HepG2 (cell line): ENCODE measurements at regions not wholly inside any gene's neighbourhood (a gene's known extent, or its start where the extent isn't known, plus 50 kb on each side); places are given as distances from the start of the nearest gene placed in this dataset.

Source experiments
- POGK ChIP-seq: sonication (generic); formaldehyde crosslinking; conservative IDR thresholded peaks from 2 replicates; pipeline ENCODE4 v1.8.0; 2022; ENCODE audit warnings: mild to moderate bottlenecking, moderate library complexity, missing genetic modification reagents
- ZIK1 ChIP-seq: sonication (generic); formaldehyde crosslinking; IDR thresholded peaks from 2 replicates; pipeline ENCODE4 v1.5.0; 2020; ENCODE audit warnings: mild to moderate bottlenecking, low read depth, missing genetic modification reagents, borderline replicate concordance
- ZNF207 ChIP-seq: fragments of 450-650 bp; IDR thresholded peaks from 2 replicates; pipeline ENCODE4 v1.6.1; 2016; ENCODE audit warnings: antibody characterized with exemption, borderline replicate concordance
- ZNF431 ChIP-seq: sonication (generic); formaldehyde crosslinking; IDR thresholded peaks from 2 replicates; pipeline ENCODE4 v1.9.0; 2022; ENCODE audit warnings: missing genetic modification reagents, low read depth, mild to moderate bottlenecking, borderline replicate concordance
- ZSCAN22 ChIP-seq: sonication (generic); formaldehyde crosslinking; IDR thresholded peaks from 2 replicates; pipeline ENCODE4 v1.4.0; 2020; ENCODE audit warnings: mild to moderate bottlenecking, missing genetic modification reagents
- TF ChIP-seq, protein P1 (sequence below): sonication (generic); formaldehyde crosslinking; IDR thresholded peaks from 2 replicates; pipeline ENCODE4 v1.4.0; 2020; ENCODE audit warnings: mild to moderate bottlenecking, missing genetic modification reagents
- TF ChIP-seq, protein P2 (sequence below): sonication (generic); formaldehyde crosslinking; IDR thresholded peaks from 2 replicates; pipeline ENCODE4 v1.5.1; 2020; ENCODE audit warnings: mild to moderate bottlenecking, missing genetic modification reagents
- TF ChIP-seq, protein P3 (sequence below): fragments of 450-650 bp; IDR thresholded peaks from 2 replicates; pipeline ENCODE4 v1.6.1; 2017; ENCODE audit warnings: mild to moderate bottlenecking

GRCh38 chr2:234873103-234873827 is 78.6 kb upstream of the SH3BP4 start (continued):
- TF ChIP-seq, protein P1, sequence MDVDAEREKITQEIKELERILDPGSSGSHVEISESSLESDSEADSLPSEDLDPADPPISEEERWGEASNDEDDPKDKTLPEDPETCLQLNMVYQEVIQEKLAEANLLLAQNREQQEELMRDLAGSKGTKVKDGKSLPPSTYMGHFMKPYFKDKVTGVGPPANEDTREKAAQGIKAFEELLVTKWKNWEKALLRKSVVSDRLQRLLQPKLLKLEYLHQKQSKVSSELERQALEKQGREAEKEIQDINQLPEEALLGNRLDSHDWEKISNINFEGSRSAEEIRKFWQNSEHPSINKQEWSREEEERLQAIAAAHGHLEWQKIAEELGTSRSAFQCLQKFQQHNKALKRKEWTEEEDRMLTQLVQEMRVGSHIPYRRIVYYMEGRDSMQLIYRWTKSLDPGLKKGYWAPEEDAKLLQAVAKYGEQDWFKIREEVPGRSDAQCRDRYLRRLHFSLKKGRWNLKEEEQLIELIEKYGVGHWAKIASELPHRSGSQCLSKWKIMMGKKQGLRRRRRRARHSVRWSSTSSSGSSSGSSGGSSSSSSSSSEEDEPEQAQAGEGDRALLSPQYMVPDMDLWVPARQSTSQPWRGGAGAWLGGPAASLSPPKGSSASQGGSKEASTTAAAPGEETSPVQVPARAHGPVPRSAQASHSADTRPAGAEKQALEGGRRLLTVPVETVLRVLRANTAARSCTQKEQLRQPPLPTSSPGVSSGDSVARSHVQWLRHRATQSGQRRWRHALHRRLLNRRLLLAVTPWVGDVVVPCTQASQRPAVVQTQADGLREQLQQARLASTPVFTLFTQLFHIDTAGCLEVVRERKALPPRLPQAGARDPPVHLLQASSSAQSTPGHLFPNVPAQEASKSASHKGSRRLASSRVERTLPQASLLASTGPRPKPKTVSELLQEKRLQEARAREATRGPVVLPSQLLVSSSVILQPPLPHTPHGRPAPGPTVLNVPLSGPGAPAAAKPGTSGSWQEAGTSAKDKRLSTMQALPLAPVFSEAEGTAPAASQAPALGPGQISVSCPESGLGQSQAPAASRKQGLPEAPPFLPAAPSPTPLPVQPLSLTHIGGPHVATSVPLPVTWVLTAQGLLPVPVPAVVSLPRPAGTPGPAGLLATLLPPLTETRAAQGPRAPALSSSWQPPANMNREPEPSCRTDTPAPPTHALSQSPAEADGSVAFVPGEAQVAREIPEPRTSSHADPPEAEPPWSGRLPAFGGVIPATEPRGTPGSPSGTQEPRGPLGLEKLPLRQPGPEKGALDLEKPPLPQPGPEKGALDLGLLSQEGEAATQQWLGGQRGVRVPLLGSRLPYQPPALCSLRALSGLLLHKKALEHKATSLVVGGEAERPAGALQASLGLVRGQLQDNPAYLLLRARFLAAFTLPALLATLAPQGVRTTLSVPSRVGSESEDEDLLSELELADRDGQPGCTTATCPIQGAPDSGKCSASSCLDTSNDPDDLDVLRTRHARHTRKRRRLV (CRISPR knock-in tag) = no peak
- TF ChIP-seq ZSCAN22 = no peak
- TF ChIP-seq ZNF207 = no peak
- TF ChIP-seq ZNF431 = peak; percentile 100
- TF ChIP-seq, protein P2, sequence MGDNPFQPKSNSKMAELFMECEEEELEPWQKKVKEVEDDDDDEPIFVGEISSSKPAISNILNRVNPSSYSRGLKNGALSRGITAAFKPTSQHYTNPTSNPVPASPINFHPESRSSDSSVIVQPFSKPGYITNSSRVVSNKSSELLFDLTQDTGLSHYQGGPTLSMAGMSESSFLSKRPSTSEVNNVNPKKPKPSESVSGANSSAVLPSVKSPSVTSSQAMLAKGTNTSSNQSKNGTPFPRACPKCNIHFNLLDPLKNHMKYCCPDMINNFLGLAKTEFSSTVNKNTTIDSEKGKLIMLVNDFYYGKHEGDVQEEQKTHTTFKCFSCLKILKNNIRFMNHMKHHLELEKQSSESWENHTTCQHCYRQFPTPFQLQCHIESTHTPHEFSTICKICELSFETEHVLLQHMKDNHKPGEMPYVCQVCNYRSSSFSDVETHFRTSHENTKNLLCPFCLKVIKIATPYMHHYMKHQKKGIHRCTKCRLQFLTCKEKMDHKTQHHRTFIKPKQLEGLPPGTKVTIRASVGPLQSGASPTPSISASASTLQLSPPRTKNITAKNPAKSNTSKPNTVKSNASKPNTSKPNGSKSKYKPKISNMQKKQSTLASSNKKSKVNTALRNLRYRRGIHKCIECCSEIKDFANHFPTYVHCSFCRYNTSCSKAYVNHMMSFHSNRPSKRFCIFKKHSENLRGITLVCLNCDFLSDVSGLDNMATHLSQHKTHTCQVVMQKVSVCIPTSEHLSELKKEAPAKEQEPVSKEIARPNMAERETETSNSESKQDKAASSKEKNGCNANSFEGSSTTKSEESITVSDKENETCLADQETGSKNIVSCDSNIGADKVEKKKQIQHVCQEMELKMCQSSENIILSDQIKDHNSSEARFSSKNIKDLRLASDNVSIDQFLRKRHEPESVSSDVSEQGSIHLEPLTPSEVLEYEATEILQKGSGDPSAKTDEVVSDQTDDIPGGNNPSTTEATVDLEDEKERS = no peak
- TF ChIP-seq, protein P3, sequence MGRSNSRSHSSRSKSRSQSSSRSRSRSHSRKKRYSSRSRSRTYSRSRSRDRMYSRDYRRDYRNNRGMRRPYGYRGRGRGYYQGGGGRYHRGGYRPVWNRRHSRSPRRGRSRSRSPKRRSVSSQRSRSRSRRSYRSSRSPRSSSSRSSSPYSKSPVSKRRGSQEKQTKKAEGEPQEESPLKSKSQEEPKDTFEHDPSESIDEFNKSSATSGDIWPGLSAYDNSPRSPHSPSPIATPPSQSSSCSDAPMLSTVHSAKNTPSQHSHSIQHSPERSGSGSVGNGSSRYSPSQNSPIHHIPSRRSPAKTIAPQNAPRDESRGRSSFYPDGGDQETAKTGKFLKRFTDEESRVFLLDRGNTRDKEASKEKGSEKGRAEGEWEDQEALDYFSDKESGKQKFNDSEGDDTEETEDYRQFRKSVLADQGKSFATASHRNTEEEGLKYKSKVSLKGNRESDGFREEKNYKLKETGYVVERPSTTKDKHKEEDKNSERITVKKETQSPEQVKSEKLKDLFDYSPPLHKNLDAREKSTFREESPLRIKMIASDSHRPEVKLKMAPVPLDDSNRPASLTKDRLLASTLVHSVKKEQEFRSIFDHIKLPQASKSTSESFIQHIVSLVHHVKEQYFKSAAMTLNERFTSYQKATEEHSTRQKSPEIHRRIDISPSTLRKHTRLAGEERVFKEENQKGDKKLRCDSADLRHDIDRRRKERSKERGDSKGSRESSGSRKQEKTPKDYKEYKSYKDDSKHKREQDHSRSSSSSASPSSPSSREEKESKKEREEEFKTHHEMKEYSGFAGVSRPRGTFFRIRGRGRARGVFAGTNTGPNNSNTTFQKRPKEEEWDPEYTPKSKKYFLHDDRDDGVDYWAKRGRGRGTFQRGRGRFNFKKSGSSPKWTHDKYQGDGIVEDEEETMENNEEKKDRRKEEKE = no peak
- no peak for TF ChIP-seq ZIK1 (CRISPR knock-in tag)
- TF ChIP-seq POGK = no peak
